OCI-LY1 (cell line): ENCODE measurements at regions not wholly inside any gene's neighbourhood (a gene's known extent, or its start where the extent isn't known, plus 50 kb on each side); places are given as distances from the start of the nearest gene placed in this dataset.

ENCODE experiments used
- CTCF ChIP-seq: fragments of 200-600 bp; sonication (generic), shearing (Covaris generic); IDR thresholded peaks from 2 replicates; pipeline ENCODE4 v1.5.1; 2017; ENCODE audit warnings: mild to moderate bottlenecking, antibody characterized with exemption, low read length, moderate library complexity, mixed read lengths
- EZH2 ChIP-seq: fragments of 200-600 bp; sonication (generic), shearing (Covaris generic); IDR thresholded peaks from 2 replicates; pipeline ENCODE4 v1.8.0; 2017; ENCODE audit warnings: borderline replicate concordance, mixed run types, mild to moderate bottlenecking, antibody characterized with exemption, low read length, moderate library complexity, mixed read lengths

GRCh38 chr7:156153590-156153989 is 341.3 kb upstream of the SHH start:
- TF ChIP-seq EZH2 (no peak), CTCF (no peak)
